ENCODE measurements at regions not wholly inside any gene's neighbourhood (a gene's known extent, or its start where the extent isn't known, plus 50 kb on each side); places are given as distances from the start of the nearest gene placed in this dataset.

- H3K27ac ChIP-seq (ENCODE audit: extremely low read depth, low read depth, low read length), result no peak overlapping the region
Measured at GRCh38 chr10:32109603-32110002, 53.4 kb upstream of the KIF5B start.

More at GRCh38 chr10:32109603-32110002, 53.4 kb upstream of the KIF5B start:
- no peaks in the 10 kb centered on the region for H3K36me3 ChIP-seq (ENCODE audit: control insufficient read depth in 2 of 2, insufficient read depth in 1 of 2, low read length in 2 of 2)
- ChIA-PET POLR2A (no interaction called here), CTCF (interaction anchor here (0.6 kb wide), 1 partner anchor 163 kb away, joined by 3 read pairs; no protein-coding TSS in a partner anchor)
- no peak for TF ChIP-seq ZNF530 (tag by site-specific recombination; IDR thresholded peaks at IDR 0.05; ENCODE audit: low read depth)
- no peak for TF ChIP-seq ZNF776 (tag by site-specific recombination; IDR thresholded peaks at IDR 0.05; ENCODE audit: borderline replicate concordance)
- no peak for TF ChIP-seq ZNF747 (tag by site-specific recombination; IDR thresholded peaks at IDR 0.05)
- no peak for TF ChIP-seq BCL11A (tag by site-specific recombination; IDR thresholded peaks at IDR 0.05; ENCODE audit: low read depth)
- TF ChIP-seq ZNF555 (tag by site-specific recombination; conservative IDR thresholded peaks at IDR 0.05), result no peak
- no peak for TF ChIP-seq ZNF677 (tag by site-specific recombination; IDR thresholded peaks at IDR 0.05)
- TF ChIP-seq ZNF155 (tag by site-specific recombination; IDR thresholded peaks at IDR 0.05), result no peak
- no peak for TF ChIP-seq ZBTB48 (tag by site-specific recombination; IDR thresholded peaks at IDR 0.05)
- TF ChIP-seq ZNF791 (tag by site-specific recombination; IDR thresholded peaks at IDR 0.05), result no peak
- no peaks in the 10 kb centered on the region for H3K9me3 ChIP-seq (ENCODE audit: control insufficient read depth, insufficient read depth, low read depth, low read length)
- no peak overlapping the region for H3K4me3 ChIP-seq (ENCODE audit: low read depth, low read length)
- no peaks in the 10 kb centered on the region for H3K4me1 ChIP-seq (ENCODE audit: control insufficient read depth, insufficient read depth, low read length)
